ENCODE measurements at regions not wholly inside any gene's neighbourhood (a gene's known extent, or its start where the extent isn't known, plus 50 kb on each side); places are given as distances from the start of the nearest gene placed in this dataset.

- H3K27ac ChIP-seq (replicated peaks) = no peak overlapping the region
- TF ChIP-seq GABPA (IDR thresholded peaks at IDR 0.05; ENCODE audit: low read depth) (no peak), SPI1 (IDR thresholded peaks at IDR 0.05; ENCODE audit: borderline replicate concordance, low read depth) (no peak), POLR2AphosphoS5 (IDR thresholded peaks at IDR 0.05; ENCODE audit: low read depth) (no peak), CTCF (IDR thresholded peaks at IDR 0.05; ENCODE audit: insufficient read depth, low read length) (no peak)
- TF ChIP-seq, protein P1, sequence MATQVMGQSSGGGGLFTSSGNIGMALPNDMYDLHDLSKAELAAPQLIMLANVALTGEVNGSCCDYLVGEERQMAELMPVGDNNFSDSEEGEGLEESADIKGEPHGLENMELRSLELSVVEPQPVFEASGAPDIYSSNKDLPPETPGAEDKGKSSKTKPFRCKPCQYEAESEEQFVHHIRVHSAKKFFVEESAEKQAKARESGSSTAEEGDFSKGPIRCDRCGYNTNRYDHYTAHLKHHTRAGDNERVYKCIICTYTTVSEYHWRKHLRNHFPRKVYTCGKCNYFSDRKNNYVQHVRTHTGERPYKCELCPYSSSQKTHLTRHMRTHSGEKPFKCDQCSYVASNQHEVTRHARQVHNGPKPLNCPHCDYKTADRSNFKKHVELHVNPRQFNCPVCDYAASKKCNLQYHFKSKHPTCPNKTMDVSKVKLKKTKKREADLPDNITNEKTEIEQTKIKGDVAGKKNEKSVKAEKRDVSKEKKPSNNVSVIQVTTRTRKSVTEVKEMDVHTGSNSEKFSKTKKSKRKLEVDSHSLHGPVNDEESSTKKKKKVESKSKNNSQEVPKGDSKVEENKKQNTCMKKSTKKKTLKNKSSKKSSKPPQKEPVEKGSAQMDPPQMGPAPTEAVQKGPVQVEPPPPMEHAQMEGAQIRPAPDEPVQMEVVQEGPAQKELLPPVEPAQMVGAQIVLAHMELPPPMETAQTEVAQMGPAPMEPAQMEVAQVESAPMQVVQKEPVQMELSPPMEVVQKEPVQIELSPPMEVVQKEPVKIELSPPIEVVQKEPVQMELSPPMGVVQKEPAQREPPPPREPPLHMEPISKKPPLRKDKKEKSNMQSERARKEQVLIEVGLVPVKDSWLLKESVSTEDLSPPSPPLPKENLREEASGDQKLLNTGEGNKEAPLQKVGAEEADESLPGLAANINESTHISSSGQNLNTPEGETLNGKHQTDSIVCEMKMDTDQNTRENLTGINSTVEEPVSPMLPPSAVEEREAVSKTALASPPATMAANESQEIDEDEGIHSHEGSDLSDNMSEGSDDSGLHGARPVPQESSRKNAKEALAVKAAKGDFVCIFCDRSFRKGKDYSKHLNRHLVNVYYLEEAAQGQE (IDR thresholded peaks at IDR 0.05; ENCODE audit: insufficient replicate concordance, low read depth) = no peak
- no peak overlapping the region for H3K4me3 ChIP-seq (replicated peaks; ENCODE audit: insufficient read depth, low read length)
- no peaks in the 10 kb centered on the region for H3K27me3 ChIP-seq (ENCODE audit: insufficient read depth, poor library complexity, severe bottlenecking)
- DNase-seq (ENCODE audit: low read depth in 1 of 2, low spot score in 1 of 2) = no peak
Measured at GRCh38 chr6:996271-996852, 303.4 kb upstream of the EXOC2 start.

GRCh38 chr6:991192-991591 lies 298.3 kb upstream of the EXOC2 start:
- H3K4me3 ChIP-seq (replicated peaks; ENCODE audit: insufficient read depth, low read length) = no peak overlapping the region
- no peak for DNase-seq (ENCODE audit: low read depth in 1 of 2, low spot score in 1 of 2)
- H3K27ac ChIP-seq (replicated peaks) = no peak overlapping the region
- H3K27me3 ChIP-seq (ENCODE audit: insufficient read depth, poor library complexity, severe bottlenecking) = no peaks in the 10 kb centered on the region
- TF ChIP-seq POLR2AphosphoS5 (IDR thresholded peaks at IDR 0.05; ENCODE audit: low read depth) = no peak
- TF ChIP-seq GABPA (IDR thresholded peaks at IDR 0.05; ENCODE audit: low read depth) = no peak
- TF ChIP-seq CTCF (IDR thresholded peaks at IDR 0.05; ENCODE audit: insufficient read depth, low read length) = no peak
- no peak for TF ChIP-seq SPI1 (IDR thresholded peaks at IDR 0.05; ENCODE audit: borderline replicate concordance, low read depth)
- TF ChIP-seq, protein P1 (IDR thresholded peaks at IDR 0.05; ENCODE audit: insufficient replicate concordance, low read depth) = no peak

DNA sequence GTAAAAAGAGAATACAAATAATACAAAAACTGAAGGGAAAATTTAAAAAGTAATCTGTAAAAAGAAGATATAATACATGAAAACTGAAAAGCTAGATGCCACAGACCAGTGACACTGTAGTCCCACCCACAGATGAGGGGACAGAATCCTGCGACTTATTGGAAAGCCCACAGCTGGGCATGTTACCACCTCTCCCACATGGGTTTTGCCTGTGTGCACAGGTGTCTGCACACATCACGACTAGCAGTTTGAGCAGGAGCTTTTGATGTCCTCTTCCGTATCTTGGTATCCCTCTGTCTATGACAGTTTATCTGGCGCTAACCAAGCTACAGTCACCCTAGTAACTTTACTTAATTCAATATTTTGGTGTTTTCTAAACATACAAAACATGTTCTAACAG lies 291.1 kb upstream of the EXOC2 start:
- no peak for TF ChIP-seq POLR2AphosphoS5 (IDR thresholded peaks at IDR 0.05; ENCODE audit: low read depth)
- no peak for TF ChIP-seq GABPA (IDR thresholded peaks at IDR 0.05; ENCODE audit: low read depth)
- no peak for TF ChIP-seq SPI1 (IDR thresholded peaks at IDR 0.05; ENCODE audit: borderline replicate concordance, low read depth)
- TF ChIP-seq CTCF (IDR thresholded peaks at IDR 0.05; ENCODE audit: insufficient read depth, low read length) = no peak
- TF ChIP-seq, protein P1 (IDR thresholded peaks at IDR 0.05; ENCODE audit: insufficient replicate concordance, low read depth) = no peak
- Histone ChIP-seq H3K27ac (replicated peaks) (no peak overlapping the region), H3K27me3 (ENCODE audit: insufficient read depth, poor library complexity, severe bottlenecking) (peaks cover 3% of the 10 kb centered on the region), H3K4me3 (replicated peaks; ENCODE audit: insufficient read depth, low read length) (no peak overlapping the region)
- DNase-seq (ENCODE audit: low read depth in 1 of 2, low spot score in 1 of 2) = no peak

Data from HL-60 (cell line).